Trophoblast cell (in vitro differentiated cells and primary cell): ENCODE measurements at regions not wholly inside any gene's neighbourhood (a gene's known extent, or its start where the extent isn't known, plus 50 kb on each side); places are given as distances from the start of the nearest gene placed in this dataset.

ENCODE experiments used
- DNase-seq, 2 donors: peaks; one replicate each; pipeline ENCODE4 v3.0.0-alpha.2; 2016
- H2AFZ ChIP-seq: 2 replicates; pipeline ENCODE4 v1.6.1; 2013; ENCODE audit warnings: low read length, moderate library complexity, mild to moderate bottlenecking; ENCODE audit not compliant: insufficient read depth, poor library complexity
- H2AK5ac ChIP-seq: 2 replicates; pipeline ENCODE4 v1.6.1; 2013; ENCODE audit warnings: mild to moderate bottlenecking, low read length
- H2BK120ac ChIP-seq: 2 replicates; pipeline ENCODE4 v1.6.1; 2013; ENCODE audit warnings: low read length, mild to moderate bottlenecking, moderate library complexity; ENCODE audit not compliant: insufficient read depth, poor library complexity
- H2BK12ac ChIP-seq: 2 replicates; pipeline ENCODE4 v1.6.1; 2013; ENCODE audit warnings: mild to moderate bottlenecking, low read length, moderate library complexity
- H2BK5ac ChIP-seq: 2 replicates; pipeline ENCODE4 v1.6.1; 2013; ENCODE audit warnings: low read length, low read depth, moderate library complexity, mild to moderate bottlenecking; ENCODE audit not compliant: poor library complexity
- H3K14ac ChIP-seq: 2 replicates; pipeline ENCODE4 v1.6.1; 2013; ENCODE audit warnings: mild to moderate bottlenecking, low read length
- H3K18ac ChIP-seq: 2 replicates; pipeline ENCODE4 v1.6.1; 2013; ENCODE audit warnings: mild to moderate bottlenecking, low read length
- H3K23ac ChIP-seq: 2 replicates; pipeline ENCODE4 v1.6.1; 2013; ENCODE audit warnings: low read length
- H3K27ac ChIP-seq: 2 replicates; pipeline ENCODE4 v1.5.1; 2013; ENCODE audit warnings: low read depth, mild to moderate bottlenecking, inconsistent platforms, low read length, moderate library complexity
- H3K27me3 ChIP-seq: 2 replicates; pipeline ENCODE4 v1.6.1; 2013; ENCODE audit warnings: inconsistent platforms, mild to moderate bottlenecking, low read length, moderate library complexity; ENCODE audit not compliant: insufficient read depth
- H3K36me3 ChIP-seq, 2 experiments: 1 replicate in 1 of 2; 2 replicates in 1 of 2; pipeline ENCODE4 v1.6.1; 2013; ENCODE audit warnings: low read length in 2 of 2, mild to moderate bottlenecking in 2 of 2, moderate library complexity in 1 of 2; ENCODE audit not compliant: insufficient read depth in 2 of 2, control insufficient read depth in 1 of 2
- H3K4ac ChIP-seq: 2 replicates; pipeline ENCODE4 v1.6.1; 2013; ENCODE audit warnings: low read depth, mild to moderate bottlenecking, low read length, moderate library complexity
- H3K4me1 ChIP-seq, 2 experiments: 1 replicate in 1 of 2; 2 replicates in 1 of 2; pipeline ENCODE4 v1.6.1; 2013; ENCODE audit warnings: low read length in 2 of 2, mild to moderate bottlenecking in 2 of 2, moderate library complexity in 1 of 2; ENCODE audit not compliant: insufficient read depth in 2 of 2, control insufficient read depth in 1 of 2
- H3K4me2 ChIP-seq: 2 replicates; pipeline ENCODE4 v1.6.1; 2013; ENCODE audit warnings: inconsistent platforms, mild to moderate bottlenecking, low read length, moderate library complexity
- H3K4me3 ChIP-seq: 2 replicates; pipeline ENCODE4 v1.5.1; 2013; ENCODE audit warnings: mild to moderate bottlenecking, low read depth, low read length, inconsistent platforms
- H3K79me1 ChIP-seq: one replicate; pipeline ENCODE4 v1.6.1; 2013; ENCODE audit warnings: low read length
- H3K79me2 ChIP-seq: 2 replicates; pipeline ENCODE4 v1.6.1; 2013; ENCODE audit warnings: low read length, mild to moderate bottlenecking; ENCODE audit not compliant: control insufficient read depth, insufficient read depth, poor library complexity
- H3K9ac ChIP-seq: 2 replicates; pipeline ENCODE4 v1.6.1; 2013; ENCODE audit warnings: mild to moderate bottlenecking, low read length
- H3K9me3 ChIP-seq: 2 replicates; pipeline ENCODE4 v1.6.1; 2013; ENCODE audit warnings: low read depth, mild to moderate bottlenecking, control low read depth, inconsistent platforms, low read length; ENCODE audit not compliant: insufficient read depth
- H4K12ac ChIP-seq: 2 replicates; pipeline ENCODE4 v1.6.1; 2013; ENCODE audit warnings: low read depth, mild to moderate bottlenecking, low read length, moderate library complexity
- H4K8ac ChIP-seq: 2 replicates; pipeline ENCODE4 v1.6.1; 2013; ENCODE audit warnings: low read depth, mild to moderate bottlenecking, low read length, moderate library complexity
- H4K91ac ChIP-seq: one replicate; pipeline ENCODE4 v1.6.1; 2013; ENCODE audit warnings: low read depth, mild to moderate bottlenecking, low read length, moderate library complexity
- WGBS: extraction: QIAGEN DNeasy Blood & Tissue Kit; methylation state at CpG from one replicate; pipeline ENCODE4 v1.1.7; 2013; ENCODE audit warnings: missing lambda C conversion rate; ENCODE audit not compliant: insufficient read length, insufficient coverage; ENCODE audit errors: extremely low coverage; 5-methylcytosine and 5-hydroxymethylcytosine counted together

DNA sequence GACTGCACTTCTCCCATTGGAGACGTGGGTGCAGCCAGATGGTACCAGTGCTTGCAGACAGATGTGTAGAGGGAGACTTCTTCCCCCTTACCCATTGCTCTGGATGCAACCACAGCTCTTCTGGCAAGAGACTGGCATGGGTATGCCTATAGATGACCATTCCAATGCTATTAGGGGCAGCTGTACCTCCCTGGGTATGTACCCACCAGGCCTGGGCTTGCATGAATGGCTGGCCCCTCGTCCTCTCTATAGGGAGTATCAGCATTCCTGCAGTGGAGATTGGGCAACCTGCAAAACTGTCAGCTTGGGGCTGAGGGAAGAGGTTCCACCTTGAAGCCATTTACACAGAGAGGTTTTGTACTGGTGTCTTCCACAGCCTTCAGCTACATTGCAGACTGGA lies 57.6 kb upstream of the FXR1 start:
- H2BK12ac ChIP-seq: no peak overlapping the region
- H2AK5ac ChIP-seq: no peak overlapping the region
- DNase-seq: no peak
- H3K4ac ChIP-seq: no peak overlapping the region
- H3K9ac ChIP-seq: no peak overlapping the region
- no peaks in the 10 kb centered on the region for H3K79me2 ChIP-seq
- no peak overlapping the region for H4K8ac ChIP-seq
- H2AFZ ChIP-seq: no peak overlapping the region
- H3K18ac ChIP-seq: no peak overlapping the region
- no peak overlapping the region for H2BK120ac ChIP-seq
- no peak overlapping the region for H3K4me3 ChIP-seq
- H4K12ac ChIP-seq: no peak overlapping the region
- H3K9me3 ChIP-seq: no peaks in the 10 kb centered on the region
- H3K79me1 ChIP-seq: no peaks in the 10 kb centered on the region
- no peak overlapping the region for H2BK5ac ChIP-seq
- H3K4me2 ChIP-seq: no peak overlapping the region
- no peak overlapping the region for H4K91ac ChIP-seq
- no peaks in the 10 kb centered on the region for H3K27me3 ChIP-seq
- WGBS: no CpG with 5 or more reads among the region's 2 CpGs
- no peaks in the 10 kb centered on the region for H3K4me1 ChIP-seq
- no peaks in the 10 kb centered on the region for H3K36me3 ChIP-seq
- H3K14ac ChIP-seq: no peak overlapping the region
- H3K27ac ChIP-seq: no peak overlapping the region
- no peak overlapping the region for H3K23ac ChIP-seq

DNA sequence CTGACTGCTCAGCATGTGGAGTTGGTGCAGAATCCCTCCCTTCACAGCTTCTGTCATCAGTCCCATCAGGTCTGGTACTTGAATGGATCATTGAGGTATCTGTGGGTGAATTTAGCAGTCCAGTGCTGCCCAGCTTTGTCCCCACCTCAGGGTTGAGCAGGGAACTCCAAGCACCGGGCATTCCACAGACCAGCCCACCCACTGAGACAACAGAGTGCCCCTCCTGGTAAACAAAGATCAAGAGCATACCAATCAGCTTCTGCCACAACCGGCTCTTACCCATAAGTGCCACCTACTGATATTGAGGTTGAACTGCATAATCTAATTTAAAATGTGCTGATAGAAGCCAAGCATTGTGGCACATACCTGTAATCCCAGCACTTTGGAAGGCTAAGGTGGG lies 57.1 kb upstream of the FXR1 start:
- Histone ChIP-seq H3K4me2 (no peak overlapping the region), H3K4me3 (no peak overlapping the region), H4K12ac (no peak overlapping the region), H3K9me3 (no peaks in the 10 kb centered on the region), H3K14ac (no peak overlapping the region), H2BK5ac (no peak overlapping the region), H2AFZ (no peak overlapping the region), H4K91ac (no peak overlapping the region), H2AK5ac (no peak overlapping the region), H3K4ac (no peak overlapping the region), H2BK12ac (no peak overlapping the region), H3K36me3 (no peaks in the 10 kb centered on the region), H3K23ac (no peak overlapping the region), H4K8ac (no peak overlapping the region), H3K27me3 (no peaks in the 10 kb centered on the region), H3K79me2 (no peaks in the 10 kb centered on the region), H3K9ac (no peak overlapping the region), H3K79me1 (no peaks in the 10 kb centered on the region), H3K4me1 (no peaks in the 10 kb centered on the region), H2BK120ac (no peak overlapping the region), H3K18ac (no peak overlapping the region), H3K27ac (no peak overlapping the region)
- DNase-seq: no peak
- no CpG with 5 or more reads among the region's 2 CpGs for WGBS

DNA sequence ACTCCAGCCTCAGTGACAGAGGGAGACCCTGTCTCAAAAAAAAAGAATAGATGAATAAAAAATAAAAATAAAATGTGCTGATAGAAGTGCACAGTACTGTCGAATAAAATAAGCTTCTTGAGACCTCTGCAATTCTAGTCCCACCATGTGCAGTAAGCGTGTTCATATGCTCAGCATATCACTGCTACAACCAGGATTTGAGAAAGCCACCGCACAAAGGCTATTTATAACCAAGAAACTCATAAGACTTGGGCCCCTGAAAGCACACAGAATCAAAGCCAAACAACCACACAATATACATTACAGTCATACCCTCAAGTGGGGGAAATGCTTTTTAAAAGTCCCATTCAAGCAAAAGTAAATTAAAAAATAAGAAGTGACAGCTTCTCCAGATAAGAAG lies 56.5 kb upstream of the FXR1 start:
- DNase-seq: no peak
- Histone ChIP-seq H3K4me2 (no peak overlapping the region), H3K27ac (no peak overlapping the region), H3K79me2 (no peaks in the 10 kb centered on the region), H3K18ac (no peak overlapping the region), H3K79me1 (no peaks in the 10 kb centered on the region), H2BK12ac (no peak overlapping the region), H3K14ac (no peak overlapping the region), H2BK120ac (no peak overlapping the region), H4K8ac (no peak overlapping the region), H3K27me3 (no peaks in the 10 kb centered on the region), H3K36me3 (no peaks in the 10 kb centered on the region), H2BK5ac (no peak overlapping the region), H2AFZ (no peak overlapping the region), H3K23ac (no peak overlapping the region), H4K12ac (no peak overlapping the region), H3K9ac (no peak overlapping the region), H3K4me3 (no peak overlapping the region), H4K91ac (no peak overlapping the region), H3K4ac (no peak overlapping the region), H2AK5ac (no peak overlapping the region), H3K9me3 (no peaks in the 10 kb centered on the region), H3K4me1 (no peaks in the 10 kb centered on the region)
- no CpG with 5 or more reads among the region's 3 CpGs for WGBS

DNA sequence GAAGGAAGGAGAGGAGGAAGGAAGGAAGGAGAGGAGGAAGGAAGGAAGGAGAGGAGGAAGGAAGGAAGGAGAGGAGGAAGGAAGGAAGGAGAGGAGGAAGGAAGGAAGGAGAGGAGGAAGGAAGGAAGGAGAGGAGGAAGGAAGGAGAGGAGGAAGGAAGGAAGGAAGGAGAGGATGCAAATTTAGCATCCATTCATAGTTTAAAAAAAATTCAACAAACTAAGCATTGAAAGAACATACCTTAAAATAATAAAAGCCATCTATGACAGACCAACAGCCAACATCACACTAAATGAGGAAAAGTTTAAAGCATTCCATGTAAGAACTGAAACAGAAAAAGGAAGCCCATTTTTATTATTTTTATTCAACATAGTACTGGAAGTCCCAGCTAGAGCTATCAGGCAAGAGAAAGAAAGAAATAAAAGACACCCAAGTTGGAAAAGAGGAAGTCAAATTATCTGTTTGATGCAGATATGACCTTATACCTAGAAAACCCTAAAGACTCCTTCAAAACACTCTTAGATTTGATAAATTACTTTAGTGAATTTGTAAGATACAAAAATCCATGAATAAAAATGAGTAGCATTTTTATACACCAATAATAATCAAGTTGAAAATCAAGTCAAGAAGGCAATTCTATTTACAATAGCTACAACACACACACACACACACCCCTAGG lies 52.2 kb upstream of the FXR1 start:
- H4K91ac ChIP-seq: no peak overlapping the region
- H2BK5ac ChIP-seq: no peak overlapping the region
- H3K9ac ChIP-seq: no peak overlapping the region
- H3K27ac ChIP-seq: no peak overlapping the region
- no peaks in the 10 kb centered on the region for H3K9me3 ChIP-seq
- H2AFZ ChIP-seq: no peak overlapping the region
- no peak overlapping the region for H2AK5ac ChIP-seq
- no peak overlapping the region for H2BK12ac ChIP-seq
- H3K36me3 ChIP-seq: no peaks in the 10 kb centered on the region
- no peaks in the 10 kb centered on the region for H3K27me3 ChIP-seq
- H4K12ac ChIP-seq: no peak overlapping the region
- no peaks in the 10 kb centered on the region for H3K4me1 ChIP-seq
- no peak overlapping the region for H4K8ac ChIP-seq
- H3K79me1 ChIP-seq: no peaks in the 10 kb centered on the region
- no peak overlapping the region for H3K14ac ChIP-seq
- H3K23ac ChIP-seq: no peak overlapping the region
- DNase-seq: no peak
- no peak overlapping the region for H3K4me3 ChIP-seq
- no peaks in the 10 kb centered on the region for H3K79me2 ChIP-seq
- no peak overlapping the region for H3K4ac ChIP-seq
- no peak overlapping the region for H2BK120ac ChIP-seq
- no peak overlapping the region for H3K18ac ChIP-seq
- H3K4me2 ChIP-seq: no peak overlapping the region
